ENCODE measurements at regions not wholly inside any gene's neighbourhood (a gene's known extent, or its start where the extent isn't known, plus 50 kb on each side); places are given as distances from the start of the nearest gene placed in this dataset.

DNA sequence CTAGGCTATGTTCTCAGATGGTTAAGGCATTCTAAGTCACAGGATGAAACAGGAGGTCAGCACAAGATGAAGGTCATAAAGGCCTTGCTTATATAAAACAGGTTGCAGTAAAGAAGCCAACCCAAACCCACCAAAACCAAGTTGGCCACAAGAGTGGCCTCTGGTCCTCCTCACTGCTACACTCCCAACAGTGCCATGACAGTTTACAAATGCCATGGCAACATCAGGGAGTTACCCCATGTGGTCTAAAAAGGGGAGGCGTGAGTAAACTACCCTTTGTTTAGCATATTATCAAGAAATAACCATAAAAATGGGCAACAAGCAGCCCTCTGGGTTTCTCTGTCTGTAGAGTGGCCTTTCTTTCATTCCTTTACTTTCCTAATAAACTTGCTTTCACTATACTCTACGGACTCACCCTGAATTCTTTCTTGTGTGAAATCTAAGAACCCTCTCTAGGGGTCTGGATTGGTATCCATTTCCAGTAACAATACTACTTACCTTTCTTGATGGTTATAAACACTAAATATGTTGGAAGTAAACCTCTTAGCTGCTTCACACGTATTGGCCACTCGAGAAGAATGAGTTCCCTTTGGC, 1237.9 kb downstream of the FAM181B start:
- no peak for DNase-seq

DNA sequence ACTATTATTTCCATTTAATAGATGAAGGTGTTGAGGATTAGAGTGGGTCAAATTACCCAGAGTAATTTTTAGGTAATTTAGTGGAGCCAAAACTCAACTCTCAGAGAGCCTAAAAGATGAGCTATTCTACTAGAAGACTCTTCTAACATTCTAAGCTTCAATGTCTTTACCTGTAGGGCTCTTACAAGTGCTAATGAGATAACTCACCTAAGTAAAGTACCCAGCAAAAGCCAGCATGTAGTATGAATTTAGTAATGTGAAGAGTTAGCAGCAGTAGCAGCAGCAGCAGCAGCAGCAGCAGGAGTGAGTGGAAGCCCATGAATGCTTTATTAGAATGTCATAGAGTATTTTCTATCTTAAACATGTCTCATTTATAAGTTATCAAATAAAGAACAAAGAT, 1239.2 kb downstream of the FAM181B start:
- no peak for DNase-seq

DNA sequence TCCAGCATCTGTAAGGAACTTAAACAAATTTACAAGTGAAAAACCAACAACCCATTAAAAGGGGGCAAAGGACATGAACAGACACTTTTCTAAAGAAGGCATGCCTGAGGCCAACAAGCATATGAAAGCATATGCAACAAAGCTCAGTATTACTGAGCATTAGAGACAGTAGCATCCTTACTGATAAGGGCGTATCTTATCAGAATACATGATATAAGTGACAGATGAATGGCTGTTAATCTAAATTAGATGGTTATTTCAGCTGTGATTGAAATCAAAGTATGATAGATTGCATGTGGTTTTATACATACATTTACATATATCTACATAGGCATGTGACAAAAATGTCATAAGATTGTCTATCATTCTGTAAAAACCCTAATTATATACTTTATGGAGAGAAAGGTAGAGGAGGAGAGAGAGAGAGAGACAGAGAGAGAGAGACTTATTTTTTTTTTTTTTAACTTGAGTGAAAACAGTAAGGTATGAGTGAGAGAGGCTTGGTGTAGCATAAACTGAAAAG, 1240.7 kb downstream of the FAM181B start:
- no peak for DNase-seq

DNA sequence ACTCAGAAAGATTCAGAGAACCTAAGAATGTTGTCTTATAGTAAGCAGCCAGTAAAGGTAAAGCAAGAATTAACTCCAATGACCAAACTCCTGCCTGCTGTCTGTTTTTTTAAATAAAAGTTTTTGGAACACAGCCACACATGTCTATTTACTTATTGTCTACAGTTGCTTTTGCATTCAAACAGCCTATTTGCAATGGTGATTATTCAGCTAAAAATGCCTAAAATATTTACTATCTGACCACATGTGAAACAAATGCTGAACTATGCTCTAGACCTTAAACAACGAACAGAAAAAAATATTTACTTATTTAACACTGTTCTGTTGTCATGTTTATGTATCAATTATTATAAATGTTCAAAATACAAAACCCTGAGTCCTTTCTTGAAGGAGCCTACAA, 1246.6 kb downstream of the FAM181B start:
- no peak for DNase-seq

DNA sequence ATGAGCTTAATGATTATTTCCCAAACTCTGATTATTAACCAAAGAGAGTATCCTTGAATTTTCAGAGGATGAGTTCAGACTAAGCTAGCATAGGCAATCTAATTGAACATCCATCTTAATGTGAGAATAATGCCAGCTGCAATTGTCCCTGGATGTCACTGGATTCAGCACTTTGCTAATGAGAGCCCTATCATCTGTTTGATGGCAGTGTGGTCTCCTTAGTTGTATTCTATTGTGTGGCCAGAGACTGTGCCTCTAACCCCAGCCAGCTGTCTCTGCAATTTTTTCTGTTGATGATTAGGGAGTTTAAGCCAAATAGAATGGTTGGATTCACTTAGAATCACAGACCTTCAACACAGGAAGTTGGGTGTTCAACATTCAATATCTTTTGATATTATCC, 1249.5 kb downstream of the FAM181B start:
- DNase-seq = no peak

DNA sequence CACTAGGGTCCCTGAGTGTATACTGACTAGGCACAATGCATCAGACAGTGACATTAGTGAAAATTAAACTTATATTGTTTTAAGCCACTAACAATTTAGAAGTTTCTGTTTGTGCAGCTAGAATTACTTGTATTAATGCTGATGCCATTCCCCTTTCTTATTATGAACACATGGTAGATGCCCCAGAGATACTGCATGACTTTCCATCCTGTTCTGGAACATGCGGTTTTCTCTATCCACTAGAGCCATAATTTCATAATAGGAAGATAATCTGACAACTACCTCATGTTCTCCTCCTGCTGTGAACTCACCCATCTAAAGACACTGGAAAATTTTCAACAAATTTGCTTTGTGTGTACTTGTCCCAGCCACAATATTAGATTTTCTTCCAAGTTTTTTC, 1256.4 kb downstream of the FAM181B start:
- no peak for DNase-seq

DNA sequence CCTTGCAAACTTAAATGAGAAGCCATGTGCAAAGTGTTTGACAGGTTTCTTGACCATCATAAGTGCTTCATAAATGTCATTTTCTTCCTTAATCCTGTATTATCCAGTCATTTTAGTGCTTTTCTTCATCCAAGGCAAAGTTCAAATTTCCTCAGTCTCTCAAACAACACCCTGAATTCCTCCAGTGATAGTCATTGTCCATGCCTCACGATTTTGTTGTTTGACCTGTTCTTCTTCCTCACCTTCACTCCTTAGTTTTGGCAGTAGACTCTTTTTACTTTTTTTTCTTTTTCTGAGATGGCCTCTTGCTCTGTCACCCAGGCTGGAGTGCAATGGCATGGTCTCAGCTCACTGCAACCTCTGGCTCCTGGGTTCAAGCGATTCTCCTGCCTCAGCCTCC, 1257.3 kb downstream of the FAM181B start:
- no peak for DNase-seq

DNA sequence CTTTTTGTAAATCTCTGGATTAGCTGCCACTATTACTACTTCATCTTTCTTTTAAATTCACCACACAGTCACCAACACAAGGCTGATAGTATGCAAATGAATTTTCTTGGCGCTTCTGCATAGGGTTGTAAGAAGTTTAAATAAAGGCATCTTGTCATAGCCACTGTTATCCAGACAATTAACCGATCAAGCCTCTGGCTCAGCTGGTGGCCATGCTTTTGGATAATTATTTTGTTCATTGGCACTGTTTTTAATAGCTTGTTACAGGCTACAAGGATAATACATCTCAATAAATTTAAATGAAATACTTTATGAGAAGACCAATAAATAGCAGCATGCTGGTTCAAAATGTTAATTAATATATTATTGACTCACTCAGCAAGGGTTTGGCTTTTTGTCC, 1261.0 kb downstream of the FAM181B start:
- no peak for DNase-seq

DNA sequence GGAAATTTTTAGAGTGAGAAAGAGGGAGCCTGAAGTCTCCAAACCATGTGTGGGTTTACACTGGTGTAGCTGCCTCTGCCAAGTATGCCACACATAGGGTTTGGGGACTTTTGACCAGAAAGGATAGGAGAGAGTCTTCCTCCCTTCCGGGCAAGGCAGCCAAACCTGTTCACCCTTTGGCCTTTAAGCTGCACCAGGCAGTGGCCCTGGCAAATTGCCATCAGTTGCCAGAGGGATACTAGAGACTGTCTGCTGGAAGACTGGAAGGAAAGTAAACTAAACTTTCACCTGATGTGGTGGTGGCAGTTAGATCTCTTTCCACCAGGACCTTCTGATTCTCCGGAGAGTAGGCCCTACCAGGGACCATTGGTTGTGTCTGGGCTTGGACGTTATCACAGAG, 1263.2 kb downstream of the FAM181B start:
- DNase-seq = no peak

DNA sequence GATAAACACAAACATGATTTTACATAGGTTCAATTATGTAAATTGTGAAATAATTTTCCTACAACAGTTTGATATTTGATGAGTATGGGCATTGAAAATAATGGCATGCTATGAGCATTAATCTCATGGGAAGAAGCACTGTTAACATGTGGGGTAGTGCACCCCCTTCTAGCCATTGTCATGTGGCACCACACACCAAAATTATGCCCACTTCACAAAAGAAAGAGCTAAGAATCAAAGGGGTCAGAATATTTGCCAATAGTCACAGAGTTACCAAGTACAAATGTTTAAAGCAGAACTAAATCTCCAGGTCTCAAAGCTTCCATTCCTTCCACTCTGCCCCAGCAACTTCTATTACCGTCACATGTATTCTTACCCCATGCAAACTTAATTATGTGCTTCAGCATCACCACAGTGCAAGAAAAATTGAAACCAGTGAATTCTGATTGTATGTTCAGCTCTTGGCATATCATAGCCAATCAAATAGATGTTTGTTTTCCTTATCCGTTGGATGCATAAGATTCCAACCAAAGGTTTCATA, 1273.8 kb downstream of the FAM181B start:
- no peak for DNase-seq

DNA sequence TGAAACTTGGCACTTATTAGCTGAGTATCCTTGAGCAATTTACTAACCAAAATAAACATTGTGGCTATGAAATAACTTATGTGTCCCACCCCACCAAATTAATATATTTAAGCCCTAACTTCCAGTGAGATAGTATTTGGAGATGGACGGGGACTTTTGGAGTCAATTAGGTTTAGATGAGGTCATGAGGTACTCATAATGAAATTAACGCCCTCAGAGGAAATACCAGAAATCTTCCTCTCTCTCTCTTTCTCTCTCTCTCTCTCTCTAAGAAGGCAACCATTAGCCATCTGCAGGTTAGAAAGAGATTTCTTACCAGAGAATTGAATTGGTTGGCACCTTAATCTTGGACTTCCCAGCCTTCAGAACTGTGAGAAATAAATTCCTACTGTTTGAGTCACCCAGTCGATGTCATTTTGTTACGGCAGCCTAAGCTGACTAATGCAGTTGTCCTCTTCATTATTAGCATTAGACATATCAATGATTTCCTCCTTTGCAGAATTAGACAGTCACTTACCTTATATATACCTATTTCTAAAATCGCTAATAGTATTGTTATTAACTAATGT, 1284.0 kb downstream of the FAM181B start:
- DNase-seq = no peak

DNA sequence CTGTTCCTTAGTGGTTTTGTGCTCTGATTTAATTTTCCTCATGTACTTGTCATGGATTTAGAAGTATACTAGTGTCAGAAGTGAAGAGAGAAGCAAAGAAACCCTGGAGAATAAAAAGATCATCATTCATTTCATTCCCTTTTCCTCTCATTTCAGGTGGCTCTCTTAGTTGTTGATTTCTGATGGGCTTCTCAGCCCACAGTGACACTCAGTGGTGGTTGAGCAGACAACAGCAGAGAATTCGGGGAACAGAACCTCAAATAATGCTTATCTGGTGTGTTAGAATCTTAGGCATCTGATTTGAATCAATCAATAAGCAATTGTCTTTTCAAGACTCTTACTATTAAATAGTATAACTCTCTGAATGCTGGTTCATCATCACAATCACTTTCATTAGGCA, 1289.4 kb downstream of the FAM181B start:
- DNase-seq = no peak

DNA sequence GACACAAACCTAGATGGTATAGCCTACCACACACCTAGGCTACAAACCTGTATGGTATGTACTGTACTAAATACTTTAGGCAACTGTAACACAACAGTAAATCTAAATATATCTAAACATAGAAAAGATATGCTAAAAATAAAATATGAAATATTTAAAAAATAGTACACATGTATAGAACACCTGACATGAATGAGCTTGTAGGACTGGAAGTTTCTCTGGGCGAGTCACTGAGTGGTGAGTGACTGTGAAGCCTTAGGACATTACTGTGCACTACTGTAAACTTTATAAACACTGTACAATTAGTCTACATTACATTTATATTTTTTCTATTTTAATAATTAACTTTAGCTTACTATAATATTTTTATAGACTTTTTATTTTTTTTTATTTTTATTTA, 1301.3 kb downstream of the FAM181B start:
- no peak for DNase-seq

DNA sequence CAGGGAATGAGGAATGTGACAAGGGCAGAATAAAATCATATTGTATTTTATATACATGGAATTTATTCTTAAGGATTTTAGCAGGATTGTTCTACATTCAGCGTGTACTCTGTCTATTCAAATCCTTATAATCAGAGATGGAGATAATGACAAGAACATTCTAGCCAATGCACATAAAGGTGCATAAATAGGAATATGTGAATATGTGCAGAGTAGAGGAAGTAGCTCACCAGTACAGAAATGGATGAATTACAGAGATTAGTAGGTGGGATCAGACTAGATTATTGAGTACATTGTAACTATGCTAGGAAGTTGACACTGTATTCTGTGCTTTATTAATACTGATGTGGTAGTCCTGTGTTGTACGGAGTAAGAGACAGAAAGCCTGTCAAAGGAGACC, 1308.8 kb downstream of the FAM181B start:
- DNase-seq = no peak

DNA sequence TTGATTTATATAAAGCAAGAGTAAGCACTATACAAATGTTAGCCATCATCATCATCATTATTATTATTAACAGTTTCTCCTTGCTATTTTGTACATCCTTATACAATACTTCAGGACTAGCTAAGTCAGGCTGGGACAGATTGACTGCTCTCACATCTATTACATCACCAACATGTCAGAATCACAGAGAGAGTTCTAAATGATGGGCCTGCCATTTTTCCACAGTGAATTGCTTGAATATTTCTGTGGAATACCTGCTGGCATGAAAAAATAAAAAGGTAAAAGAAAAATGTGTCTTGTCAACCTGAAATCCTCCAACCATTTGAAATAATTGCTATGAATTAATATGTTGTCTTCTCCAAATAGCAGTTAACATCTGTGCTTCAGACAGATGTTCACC, 1311.3 kb downstream of the FAM181B start:
- DNase-seq = no peak

DNA sequence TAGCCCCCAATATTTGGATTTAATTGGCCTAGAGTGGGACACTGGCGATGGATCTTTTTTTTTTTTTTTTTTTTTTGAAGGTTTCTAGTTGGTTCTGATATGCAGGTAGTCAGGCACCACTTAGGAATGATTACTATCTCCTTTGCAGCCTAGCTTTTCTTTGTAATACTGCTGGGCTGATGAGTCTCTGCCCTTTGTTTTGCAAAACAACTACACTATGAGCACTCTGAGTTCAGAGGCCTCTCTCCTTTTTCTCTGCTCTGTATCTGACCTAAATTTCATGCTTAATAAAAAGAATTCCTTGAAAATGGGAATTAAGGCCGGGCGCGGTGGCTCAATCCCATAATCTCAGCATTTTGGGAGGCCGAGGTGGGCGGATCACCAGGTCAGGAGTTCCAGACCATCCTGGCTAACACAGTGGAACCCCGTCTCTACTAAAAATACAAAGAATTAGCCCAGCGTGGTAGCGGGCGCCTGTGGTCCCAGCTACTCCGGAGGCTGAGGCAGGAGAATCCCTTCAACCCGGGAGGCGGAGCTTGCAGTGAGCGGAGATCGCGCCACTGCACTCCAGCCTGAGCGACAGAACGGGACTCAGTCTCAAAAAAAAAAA, 1312.3 kb downstream of the FAM181B start:
- DNase-seq = no peak

DNA sequence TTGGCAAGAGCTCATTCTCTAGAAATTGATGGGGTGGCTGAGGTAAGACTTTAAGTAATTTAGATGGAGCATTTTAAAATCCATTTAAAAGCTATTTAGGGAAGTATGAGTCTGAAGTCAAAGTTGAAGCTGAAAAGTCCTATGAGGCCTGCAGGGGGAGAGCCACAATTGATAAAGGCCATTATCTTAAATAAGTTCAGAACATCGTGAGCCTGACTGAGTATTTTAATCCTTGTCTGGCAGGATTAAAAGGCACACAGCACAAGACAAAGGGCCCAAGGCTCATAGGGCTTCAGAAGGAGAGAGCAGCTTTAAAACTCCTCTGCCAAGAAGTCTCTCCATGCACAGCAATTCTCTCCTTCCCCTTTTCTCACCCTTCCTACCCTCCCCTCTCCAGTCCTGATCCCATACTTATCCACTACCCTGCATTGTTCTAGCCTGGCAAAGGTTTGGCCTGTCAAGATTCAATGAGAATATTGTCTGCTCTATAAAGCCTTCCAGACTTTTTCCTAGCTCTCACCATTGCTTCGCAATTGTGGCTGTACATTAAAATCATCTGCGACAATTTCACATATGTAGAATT, 1312.9 kb downstream of the FAM181B start:
- no peak for DNase-seq

DNA sequence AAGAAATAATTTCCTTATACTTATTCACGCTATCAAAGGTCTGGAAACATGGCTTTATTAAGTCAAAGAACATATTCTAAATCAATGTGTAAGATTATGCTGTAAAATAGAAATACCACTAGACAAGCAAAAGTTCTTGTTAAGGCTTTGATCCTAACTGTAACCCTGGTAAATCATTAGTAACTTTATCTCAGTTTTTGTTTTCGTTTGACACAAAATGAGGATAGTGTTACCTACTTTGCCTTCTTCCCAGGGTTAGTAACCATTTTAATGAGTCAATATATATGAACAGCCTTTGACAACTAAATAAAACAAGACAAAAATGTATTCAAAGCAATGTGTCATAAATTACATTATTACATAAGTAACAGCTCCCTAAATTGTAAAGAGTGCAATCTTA, 1336.3 kb downstream of the FAM181B start:
- no peak for DNase-seq

DNA sequence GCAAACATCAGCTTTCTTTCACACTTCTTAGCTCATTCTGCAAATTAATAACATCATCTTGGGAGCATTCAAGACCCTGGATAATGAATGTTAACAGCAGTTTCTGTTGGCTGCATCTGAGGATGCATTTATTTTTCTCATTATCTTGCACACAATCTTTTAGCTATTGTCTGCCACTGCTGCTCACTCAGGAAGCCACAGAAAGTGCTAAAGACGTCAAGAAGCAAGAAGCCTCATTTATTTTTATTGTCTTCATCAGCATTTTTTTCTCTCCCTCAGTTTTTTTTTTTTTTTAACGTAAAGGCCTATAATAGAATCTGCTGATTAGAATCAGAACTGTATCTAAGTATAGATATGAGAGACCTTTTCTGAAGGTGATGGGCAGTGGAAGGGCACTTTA, 1339.4 kb downstream of the FAM181B start:
- DNase-seq = no peak

DNA sequence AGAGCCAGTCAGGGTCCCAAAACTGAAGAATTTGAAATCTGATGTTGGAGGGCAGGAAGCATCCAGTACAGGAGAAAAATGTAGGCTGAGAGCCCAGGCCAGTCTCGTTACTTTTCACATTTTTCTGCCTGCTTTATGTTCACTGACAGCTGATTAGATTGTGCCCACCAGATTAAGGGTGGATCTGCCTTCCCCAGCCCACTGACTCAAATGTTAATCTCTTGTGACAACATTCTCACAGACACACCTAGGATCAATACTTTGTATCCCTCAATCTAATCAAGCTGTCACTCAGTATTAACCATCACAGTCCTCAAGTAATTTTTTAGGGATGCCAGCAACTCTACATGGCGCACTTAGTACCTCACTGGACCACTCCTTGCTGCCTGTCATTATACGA, 1345.3 kb downstream of the FAM181B start:
- no peak for DNase-seq

DNA sequence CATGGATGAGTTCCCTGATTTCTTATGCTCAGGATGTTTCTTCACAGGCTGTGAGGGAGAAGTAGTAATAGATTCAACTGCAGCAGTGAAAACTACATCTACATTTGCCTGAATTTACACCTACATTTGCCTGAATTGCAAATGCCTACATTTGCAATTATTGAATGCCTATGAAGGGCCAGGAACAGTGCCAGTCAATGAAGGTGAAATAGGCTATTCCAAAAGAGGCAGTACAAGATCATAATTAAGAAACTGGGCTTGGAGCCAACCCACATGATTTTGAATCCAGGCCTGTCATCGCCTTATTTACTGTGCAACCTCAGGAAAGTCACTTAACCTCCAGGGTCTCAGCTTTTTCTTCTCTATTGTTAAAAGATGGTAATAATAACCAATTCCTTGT, 1353.3 kb downstream of the FAM181B start:
- no peak for DNase-seq

DNA sequence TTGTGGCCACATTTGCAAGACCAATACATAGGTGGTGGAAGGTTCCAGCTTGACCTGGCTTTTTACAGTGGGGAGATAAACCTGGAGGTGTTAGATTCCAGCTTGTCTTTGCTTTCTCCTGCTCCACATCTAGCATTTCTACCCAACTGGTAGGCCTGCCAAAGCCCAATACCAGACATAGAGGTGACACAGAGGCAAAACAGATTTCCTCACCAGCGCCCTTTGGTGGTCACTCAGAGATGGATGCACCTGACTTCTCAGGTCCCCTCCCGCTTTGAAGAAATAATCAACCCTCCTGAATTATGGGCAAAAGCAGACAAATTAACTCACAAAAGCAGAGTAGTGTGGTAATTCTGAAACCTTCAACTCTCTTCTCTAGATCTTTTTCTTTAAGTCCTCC, 1356.2 kb downstream of the FAM181B start:
- no peak for DNase-seq

DNA sequence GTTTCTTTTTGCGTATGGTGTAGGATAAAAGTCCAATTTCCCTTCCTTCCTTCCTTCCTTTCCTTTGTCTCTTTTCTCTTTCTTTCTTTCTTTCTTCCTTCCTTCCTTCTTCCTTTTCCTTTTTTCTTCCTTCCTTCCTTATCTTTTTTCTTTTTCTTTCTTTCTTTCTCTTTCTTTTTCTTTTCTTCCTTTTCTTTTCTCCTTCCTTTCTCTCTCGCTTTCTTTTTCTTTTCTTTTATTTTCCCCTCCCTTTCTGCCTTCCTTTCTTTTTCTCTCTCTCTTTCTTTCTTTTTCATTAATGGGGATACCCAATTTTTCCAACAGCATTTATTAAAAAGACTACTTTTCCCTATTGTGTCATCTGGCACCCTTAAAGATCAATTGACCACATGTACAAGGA, 1359.7 kb downstream of the FAM181B start:
- DNase-seq = no peak

DNA sequence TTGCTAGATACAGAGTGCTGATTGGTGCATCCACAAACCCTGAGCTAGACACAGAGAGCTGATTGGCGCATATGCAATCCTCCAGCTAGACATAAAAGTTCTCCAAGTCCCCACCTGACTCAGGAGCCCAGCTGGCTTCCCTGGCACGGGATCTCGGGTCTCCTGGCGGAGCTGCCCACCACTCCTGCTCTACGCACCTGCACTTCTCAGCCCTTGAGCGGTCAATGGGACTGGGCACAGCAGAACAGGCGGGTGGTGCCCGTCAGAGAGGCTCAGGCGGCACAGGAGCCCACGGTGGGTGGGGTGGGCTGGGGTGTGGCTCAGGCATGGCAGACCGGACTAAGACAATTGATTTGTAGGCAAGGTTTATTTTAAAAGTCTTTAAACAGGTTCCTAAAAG, 1365.5 kb downstream of the FAM181B start:
- DNase-seq = no peak
